ENCODE measurements at regions not wholly inside any gene's neighbourhood (a gene's known extent, or its start where the extent isn't known, plus 50 kb on each side); places are given as distances from the start of the nearest gene placed in this dataset.

DNA sequence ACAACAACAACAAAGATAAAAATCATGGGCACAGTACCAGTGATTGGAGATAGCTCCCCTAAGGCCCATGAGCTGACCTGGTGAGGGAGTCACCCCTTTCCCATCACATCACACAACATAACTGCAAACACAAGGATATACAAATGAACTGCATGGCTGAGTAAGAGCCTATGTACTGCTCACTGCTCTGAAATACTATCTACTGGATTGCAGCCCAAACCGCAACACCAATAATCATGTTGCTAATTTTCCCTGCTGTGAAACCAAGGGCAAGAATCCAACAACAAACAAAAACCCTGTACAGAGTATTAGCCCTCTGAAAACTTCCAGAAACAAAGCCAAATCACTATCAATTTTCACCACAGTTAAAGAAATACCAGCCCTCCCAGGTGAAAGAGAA, 1893.2 kb downstream of the PCDH9 start:
- Histone ChIP-seq H3K27me3 (ENCODE audit: control insufficient read depth in 4 of 4, insufficient read depth in 4 of 4, low read length in 3 of 4) (peaks cover 0 to 2% (median 0%) of the 10 kb centered on the region in 4 donors), H3K9me3 (ENCODE audit: control insufficient read depth in 4 of 4, low read length in 3 of 4) (no peaks in the 10 kb centered on the region), H3K9ac (ENCODE audit: low read depth in 1 of 2, low read length in 2 of 2) (no peak overlapping the region), H3K4me3 (ENCODE audit: low read depth in 1 of 3, low read length in 3 of 3) (no peak overlapping the region), H3K27ac (ENCODE audit: low read depth in 1 of 2, low read length in 2 of 2) (no peak overlapping the region), H3K4me1 (ENCODE audit: control insufficient read depth in 4 of 4, insufficient read depth in 4 of 4, low read length in 3 of 4) (no peaks in the 10 kb centered on the region), H3K36me3 (ENCODE audit: control insufficient read depth in 4 of 4, insufficient read depth in 3 of 4, low read depth in 1 of 4, low read length in 3 of 4) (no peaks in the 10 kb centered on the region)
- no peak for DNase-seq (ENCODE audit: low spot score)
- WGBS: 84% methylated on average over 1 of the region's 1 CpG
- TF ChIP-seq, protein P1, sequence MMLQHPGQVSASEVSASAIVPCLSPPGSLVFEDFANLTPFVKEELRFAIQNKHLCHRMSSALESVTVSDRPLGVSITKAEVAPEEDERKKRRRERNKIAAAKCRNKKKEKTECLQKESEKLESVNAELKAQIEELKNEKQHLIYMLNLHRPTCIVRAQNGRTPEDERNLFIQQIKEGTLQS (IDR thresholded peaks at IDR 0.05): no peak
- no peak for TF ChIP-seq YY1 (IDR thresholded peaks at IDR 0.05)
- TF ChIP-seq FOXA2 (IDR thresholded peaks at IDR 0.05): no peak

DNA sequence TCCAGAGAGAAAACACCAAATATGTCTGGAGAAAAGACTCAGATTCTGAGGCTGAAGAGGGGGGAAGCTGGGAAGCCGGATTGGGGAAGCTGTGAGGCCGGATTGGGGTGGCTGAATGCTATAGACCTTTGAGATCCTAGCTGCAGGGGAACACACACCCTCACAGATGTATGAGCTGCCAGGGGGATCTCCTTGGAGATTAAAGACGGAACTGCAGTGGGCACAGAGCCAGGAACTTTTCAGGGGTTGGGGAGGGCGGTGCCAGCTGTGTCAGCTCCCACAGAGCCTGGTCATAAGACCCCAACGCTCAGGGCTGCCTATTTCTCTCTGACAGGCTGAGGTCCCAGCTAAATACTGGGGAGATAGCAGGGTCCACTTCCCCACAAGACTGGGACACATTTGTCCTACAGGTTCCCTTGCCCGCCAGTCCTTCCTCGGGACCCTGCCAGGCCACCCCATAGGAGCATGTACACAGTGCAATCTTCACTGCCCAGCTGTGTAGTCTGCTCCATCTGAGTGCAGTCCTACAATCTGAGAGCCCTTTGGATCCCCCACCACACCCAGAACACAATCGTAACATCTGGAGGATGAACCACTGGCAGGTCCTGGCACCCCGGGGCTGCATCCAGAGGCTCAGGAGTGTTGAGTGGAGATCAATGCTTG, 1893.9 kb downstream of the PCDH9 start:
- WGBS: 75% methylated on average over 9 of the region's 9 CpGs

More for the DNA sequence above, 1893.9 kb downstream of the PCDH9 start:
- Histone ChIP-seq H3K9me3 (ENCODE audit: control insufficient read depth in 4 of 4, low read length in 3 of 4) (no peaks in the 10 kb centered on the region), H3K27ac (ENCODE audit: low read depth in 1 of 2, low read length in 2 of 2) (no peak overlapping the region), H3K4me3 (ENCODE audit: low read depth in 1 of 3, low read length in 3 of 3) (no peak overlapping the region), H3K9ac (ENCODE audit: low read depth in 1 of 2, low read length in 2 of 2) (no peak overlapping the region), H3K4me1 (ENCODE audit: control insufficient read depth in 4 of 4, insufficient read depth in 4 of 4, low read length in 3 of 4) (no peaks in the 10 kb centered on the region), H3K27me3 (ENCODE audit: control insufficient read depth in 4 of 4, insufficient read depth in 4 of 4, low read length in 3 of 4) (peaks cover 0 to 2% (median 0%) of the 10 kb centered on the region in 4 donors), H3K36me3 (ENCODE audit: control insufficient read depth in 4 of 4, insufficient read depth in 3 of 4, low read depth in 1 of 4, low read length in 3 of 4) (no peaks in the 10 kb centered on the region)
- TF ChIP-seq YY1 (IDR thresholded peaks at IDR 0.05) (no peak), GABPA (IDR thresholded peaks at IDR 0.05 in 1 of 2, conservative IDR thresholded peaks at IDR 0.05 in 1 of 2) (no peak), FOXA2 (IDR thresholded peaks at IDR 0.05) (no peak), SP1 (IDR thresholded peaks at IDR 0.05) (no peak), HNF4G (IDR thresholded peaks at IDR 0.05) (no peak), RAD21 (IDR thresholded peaks at IDR 0.05) (no peak), JUND (IDR thresholded peaks at IDR 0.05) (no peak), RXRA (IDR thresholded peaks at IDR 0.05) (no peak), FOXA1 (IDR thresholded peaks at IDR 0.05) (no peak), REST (IDR thresholded peaks at IDR 0.05) (no peak), EGR1 (IDR thresholded peaks at IDR 0.05; ENCODE audit: low read depth in 2 of 2) (no peak), TAF1 (conservative IDR thresholded peaks at IDR 0.05) (no peak), MAX (IDR thresholded peaks at IDR 0.05) (no peak), ZBTB33 (IDR thresholded peaks at IDR 0.05) (no peak), HNF4A (conservative IDR thresholded peaks at IDR 0.05) (no peak), NR2F2 (IDR thresholded peaks at IDR 0.05) (no peak)
- DNase-seq (ENCODE audit: low spot score): no peak

Measured in liver (tissue), 7 donors.